SK-N-SH treated with all-trans-retinoic acid at 6 μM for 48 hours (cell line): ENCODE measurements at regions not wholly inside any gene's neighbourhood (a gene's known extent, or its start where the extent isn't known, plus 50 kb on each side); places are given as distances from the start of the nearest gene placed in this dataset.

Experiments
- ATAC-seq: fragments of 200-7000 bp; cut with Tn5 transposase; 3 replicates; pipeline ENCODE4 v1.9.1; 2020; ENCODE audit warnings: mild to moderate bottlenecking, moderate library complexity
- ARNTL ChIP-seq: fragments of 450-650 bp; formaldehyde crosslinking; IDR thresholded peaks from 2 replicates; pipeline ENCODE4 v1.5.0; 2020; ENCODE audit warnings: low read depth, mild to moderate bottlenecking, moderate library complexity, borderline replicate concordance
- BACH2 ChIP-seq: fragments of 250-450 bp; sonication (Bioruptor Pico); IDR thresholded peaks from 2 replicates; pipeline ENCODE4 v1.9.0; 2021; ENCODE audit warnings: mild to moderate bottlenecking, borderline replicate concordance
- CREB5 ChIP-seq: fragments of 250-450 bp; sonication (Bioruptor Pico); IDR thresholded peaks from 2 replicates; pipeline ENCODE4 v1.5.1; 2020; ENCODE audit warnings: low read depth, mild to moderate bottlenecking, moderate library complexity
- CSDC2 ChIP-seq: fragments of 250-450 bp; sonication (Bioruptor Pico); IDR thresholded peaks from 2 replicates; pipeline ENCODE4 v1.5.0; 2020; ENCODE audit warnings: mild to moderate bottlenecking, moderate library complexity
- CSRNP3 ChIP-seq: fragments of 250-450 bp; sonication (Bioruptor Pico); IDR thresholded peaks from 2 replicates; pipeline ENCODE4 v1.5.1; 2021; ENCODE audit warnings: mild to moderate bottlenecking, moderate library complexity
- ESRRG ChIP-seq: fragments of 250-450 bp; sonication (Bioruptor Pico); IDR thresholded peaks from 2 replicates; pipeline ENCODE4 v1.6.1; 2021; ENCODE audit warnings: mild to moderate bottlenecking
- GLIS3 ChIP-seq: fragments of 250-450 bp; sonication (Bioruptor Pico); IDR thresholded peaks from 2 replicates; pipeline ENCODE4 v1.5.0; 2020; ENCODE audit warnings: mild to moderate bottlenecking, moderate library complexity
- ISL1 ChIP-seq: fragments of 250-450 bp; sonication (Bioruptor Pico); IDR thresholded peaks from 2 replicates; pipeline ENCODE4 v2.1.2; 2022; ENCODE audit warnings: mild to moderate bottlenecking, moderate library complexity
- OSR1 ChIP-seq: fragments of 250-450 bp; sonication (Bioruptor Pico); IDR thresholded peaks from 2 replicates; pipeline ENCODE4 v1.8.0; 2022; ENCODE audit warnings: moderate library complexity, mild to moderate bottlenecking, inconsistent platforms
- POU6F1 ChIP-seq: fragments of 250-450 bp; sonication (Bioruptor Pico); IDR thresholded peaks from 2 replicates; pipeline ENCODE4 v1.8.0; 2021; ENCODE audit warnings: low read depth, mild to moderate bottlenecking, moderate library complexity, borderline replicate concordance
- PPARA ChIP-seq: fragments of 250-450 bp; sonication (Bioruptor Pico); IDR thresholded peaks from 2 replicates; pipeline ENCODE4 v1.5.0; 2020; ENCODE audit warnings: mild to moderate bottlenecking, borderline replicate concordance
- RARB ChIP-seq: fragments of 250-450 bp; sonication (Bioruptor Pico); IDR thresholded peaks from 2 replicates; pipeline ENCODE4 v1.8.0; 2021; ENCODE audit warnings: mild to moderate bottlenecking, moderate library complexity
- SNAI2 ChIP-seq: fragments of 250-450 bp; sonication (Bioruptor Pico); IDR thresholded peaks from 2 replicates; pipeline ENCODE4 v1.5.0; 2020; ENCODE audit warnings: mild to moderate bottlenecking, moderate library complexity
- TCF4 ChIP-seq: fragments of 250-450 bp; sonication (Bioruptor Pico); IDR thresholded peaks from 2 replicates; pipeline ENCODE4 v1.8.0; 2021; ENCODE audit warnings: mild to moderate bottlenecking, moderate library complexity, borderline replicate concordance
- TOX ChIP-seq: fragments of 250-450 bp; sonication (Bioruptor Pico); IDR thresholded peaks from 2 replicates; pipeline ENCODE4 v1.8.0; 2021; ENCODE audit warnings: mild to moderate bottlenecking, moderate library complexity, borderline replicate concordance
- ZC3H10 ChIP-seq: fragments of 250-450 bp; sonication (Bioruptor Pico); IDR thresholded peaks from 2 replicates; pipeline ENCODE4 v1.5.1; 2021; ENCODE audit warnings: mild to moderate bottlenecking, moderate library complexity
- ZFP3 ChIP-seq: fragments of 250-450 bp; sonication (Bioruptor Pico); IDR thresholded peaks from 2 replicates; pipeline ENCODE4 v1.5.0; 2020; ENCODE audit warnings: mild to moderate bottlenecking, moderate library complexity
- ZFP30 ChIP-seq: fragments of 450-650 bp; formaldehyde crosslinking; IDR thresholded peaks from 2 replicates; pipeline ENCODE4 v1.5.0; 2022; ENCODE audit warnings: mild to moderate bottlenecking, moderate library complexity
- ZNF70 ChIP-seq: fragments of 450-650 bp; formaldehyde crosslinking; IDR thresholded peaks from 2 replicates; pipeline ENCODE4 v1.5.0; 2020; ENCODE audit warnings: mild to moderate bottlenecking, moderate library complexity
- ZNF8 ChIP-seq: fragments of 450-650 bp; formaldehyde crosslinking; IDR thresholded peaks from 2 replicates; pipeline ENCODE4 v1.5.0; 2020; ENCODE audit warnings: mild to moderate bottlenecking, moderate library complexity
- TF ChIP-seq, protein P1 (sequence below): fragments of 250-450 bp; sonication (Bioruptor Pico); IDR thresholded peaks from 2 replicates; pipeline ENCODE4 v1.5.0; 2020; ENCODE audit warnings: mild to moderate bottlenecking, moderate library complexity

DNA sequence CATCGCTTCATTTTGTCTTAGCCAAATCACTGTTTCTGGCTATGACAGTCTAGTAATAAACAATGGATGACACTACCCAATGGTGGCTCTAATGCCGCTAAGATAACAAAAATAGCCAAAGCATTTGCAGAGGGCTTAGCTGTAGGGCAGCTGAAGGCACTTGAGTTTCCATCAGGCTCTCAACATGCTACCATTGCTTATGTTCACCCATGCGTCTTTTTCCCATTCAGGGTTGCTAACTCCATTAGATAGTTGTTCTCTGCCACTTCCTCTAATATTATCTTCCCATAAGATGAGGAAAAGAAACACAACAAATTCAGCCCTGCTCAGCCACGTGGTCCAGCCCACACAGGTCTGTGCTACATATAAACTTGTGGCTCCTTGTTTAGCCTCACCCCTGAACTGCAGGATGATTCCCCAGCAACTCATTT, 159.6 kb downstream of the TOMM20 start:
- no peak for TF ChIP-seq CSRNP3
- no peak for TF ChIP-seq ZFP30 (CRISPR knock-in tag)
- TF ChIP-seq GLIS3 (CRISPR knock-in tag): no peak
- TF ChIP-seq TOX (CRISPR knock-in tag): no peak
- TF ChIP-seq ISL1: no peak
- TF ChIP-seq BACH2 (CRISPR knock-in tag): no peak
- no peak for TF ChIP-seq CREB5
- TF ChIP-seq POU6F1 (CRISPR knock-in tag): no peak
- TF ChIP-seq SNAI2 (CRISPR knock-in tag): no peak
- no peak for TF ChIP-seq ZC3H10
- no peak for TF ChIP-seq RARB (CRISPR knock-in tag)
- TF ChIP-seq PPARA: no peak
- ATAC-seq: no peak

DNA sequence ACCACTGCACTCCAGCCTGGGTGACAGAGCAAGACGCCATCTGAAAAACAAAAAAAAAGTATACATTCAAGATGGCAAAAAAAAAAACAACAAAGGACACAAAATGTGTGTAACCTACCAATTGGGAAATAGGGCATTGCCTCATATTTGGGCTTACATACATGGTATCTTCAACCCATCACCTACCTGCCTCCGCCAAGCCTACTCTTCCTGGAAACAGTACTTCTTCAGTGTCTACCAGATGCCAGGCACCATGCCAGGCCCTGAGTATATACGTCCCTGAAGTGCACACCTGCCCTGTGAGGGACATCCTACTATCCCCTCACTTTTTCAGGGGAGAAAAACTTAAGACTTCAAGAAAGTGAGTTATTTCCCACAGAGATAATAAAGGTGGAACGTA, 160.2 kb downstream of the TOMM20 start:
- no peak for ATAC-seq
- no peak for TF ChIP-seq TCF4 (CRISPR knock-in tag)
- TF ChIP-seq, protein P1, sequence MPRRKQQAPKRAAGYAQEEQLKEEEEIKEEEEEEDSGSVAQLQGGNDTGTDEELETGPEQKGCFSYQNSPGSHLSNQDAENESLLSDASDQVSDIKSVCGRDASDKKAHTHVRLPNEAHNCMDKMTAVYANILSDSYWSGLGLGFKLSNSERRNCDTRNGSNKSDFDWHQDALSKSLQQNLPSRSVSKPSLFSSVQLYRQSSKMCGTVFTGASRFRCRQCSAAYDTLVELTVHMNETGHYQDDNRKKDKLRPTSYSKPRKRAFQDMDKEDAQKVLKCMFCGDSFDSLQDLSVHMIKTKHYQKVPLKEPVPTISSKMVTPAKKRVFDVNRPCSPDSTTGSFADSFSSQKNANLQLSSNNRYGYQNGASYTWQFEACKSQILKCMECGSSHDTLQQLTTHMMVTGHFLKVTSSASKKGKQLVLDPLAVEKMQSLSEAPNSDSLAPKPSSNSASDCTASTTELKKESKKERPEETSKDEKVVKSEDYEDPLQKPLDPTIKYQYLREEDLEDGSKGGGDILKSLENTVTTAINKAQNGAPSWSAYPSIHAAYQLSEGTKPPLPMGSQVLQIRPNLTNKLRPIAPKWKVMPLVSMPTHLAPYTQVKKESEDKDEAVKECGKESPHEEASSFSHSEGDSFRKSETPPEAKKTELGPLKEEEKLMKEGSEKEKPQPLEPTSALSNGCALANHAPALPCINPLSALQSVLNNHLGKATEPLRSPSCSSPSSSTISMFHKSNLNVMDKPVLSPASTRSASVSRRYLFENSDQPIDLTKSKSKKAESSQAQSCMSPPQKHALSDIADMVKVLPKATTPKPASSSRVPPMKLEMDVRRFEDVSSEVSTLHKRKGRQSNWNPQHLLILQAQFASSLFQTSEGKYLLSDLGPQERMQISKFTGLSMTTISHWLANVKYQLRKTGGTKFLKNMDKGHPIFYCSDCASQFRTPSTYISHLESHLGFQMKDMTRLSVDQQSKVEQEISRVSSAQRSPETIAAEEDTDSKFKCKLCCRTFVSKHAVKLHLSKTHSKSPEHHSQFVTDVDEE (CRISPR knock-in tag): no peak
- no peak for TF ChIP-seq OSR1 (CRISPR knock-in tag)
- TF ChIP-seq CSRNP3: no peak
- TF ChIP-seq ZNF8 (CRISPR knock-in tag): no peak
- TF ChIP-seq ZFP30 (CRISPR knock-in tag): no peak
- no peak for TF ChIP-seq CREB5
- no peak for TF ChIP-seq ZNF70 (CRISPR knock-in tag)
- no peak for TF ChIP-seq GLIS3 (CRISPR knock-in tag)

- ATAC-seq: no peak
- TF ChIP-seq SNAI2 (CRISPR knock-in tag): no peak
- no peak for TF ChIP-seq ESRRG (CRISPR knock-in tag)
- no peak for TF ChIP-seq CSRNP3
- TF ChIP-seq OSR1 (CRISPR knock-in tag): no peak
- TF ChIP-seq ARNTL: no peak
- TF ChIP-seq ZFP3 (CRISPR knock-in tag): no peak
- TF ChIP-seq ZNF8 (CRISPR knock-in tag): no peak
- TF ChIP-seq, protein P1 (CRISPR knock-in tag): no peak
- TF ChIP-seq ZFP30 (CRISPR knock-in tag): no peak
- no peak for TF ChIP-seq CSDC2 (CRISPR knock-in tag)
- TF ChIP-seq POU6F1 (CRISPR knock-in tag): no peak
- no peak for TF ChIP-seq ISL1
Measured at GRCh38 chr1:234967121-234967520, 161.5 kb downstream of the TOMM20 start.
